GM12864 (cell line): ENCODE measurements at regions not wholly inside any gene's neighbourhood (a gene's known extent, or its start where the extent isn't known, plus 50 kb on each side); places are given as distances from the start of the nearest gene placed in this dataset.

Experiments
- DNase-seq: peaks from one replicate; pipeline ENCODE4 v3.0.0-alpha.2; 2011; ENCODE audit warnings: low read depth
- H3K4me3 ChIP-seq: 2 replicates; pipeline ENCODE4 v1.5.1; 2011; ENCODE audit warnings: mild to moderate bottlenecking, low read depth, low read length, control low read depth
- TF ChIP-seq, protein P1 (sequence below): IDR thresholded peaks from 2 replicates; pipeline ENCODE4 v1.5.1; 2011; ENCODE audit warnings: low read depth, mild to moderate bottlenecking, moderate library complexity, low read length, control low read depth, inconsistent platforms; ENCODE audit errors: missing control alignments

- TF ChIP-seq, protein P1, sequence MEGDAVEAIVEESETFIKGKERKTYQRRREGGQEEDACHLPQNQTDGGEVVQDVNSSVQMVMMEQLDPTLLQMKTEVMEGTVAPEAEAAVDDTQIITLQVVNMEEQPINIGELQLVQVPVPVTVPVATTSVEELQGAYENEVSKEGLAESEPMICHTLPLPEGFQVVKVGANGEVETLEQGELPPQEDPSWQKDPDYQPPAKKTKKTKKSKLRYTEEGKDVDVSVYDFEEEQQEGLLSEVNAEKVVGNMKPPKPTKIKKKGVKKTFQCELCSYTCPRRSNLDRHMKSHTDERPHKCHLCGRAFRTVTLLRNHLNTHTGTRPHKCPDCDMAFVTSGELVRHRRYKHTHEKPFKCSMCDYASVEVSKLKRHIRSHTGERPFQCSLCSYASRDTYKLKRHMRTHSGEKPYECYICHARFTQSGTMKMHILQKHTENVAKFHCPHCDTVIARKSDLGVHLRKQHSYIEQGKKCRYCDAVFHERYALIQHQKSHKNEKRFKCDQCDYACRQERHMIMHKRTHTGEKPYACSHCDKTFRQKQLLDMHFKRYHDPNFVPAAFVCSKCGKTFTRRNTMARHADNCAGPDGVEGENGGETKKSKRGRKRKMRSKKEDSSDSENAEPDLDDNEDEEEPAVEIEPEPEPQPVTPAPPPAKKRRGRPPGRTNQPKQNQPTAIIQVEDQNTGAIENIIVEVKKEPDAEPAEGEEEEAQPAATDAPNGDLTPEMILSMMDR = no peak
- no peak for DNase-seq
- no peak overlapping the region for H3K4me3 ChIP-seq
Observed at GRCh38 chr14:55973911-55974630, 144.1 kb upstream of the PELI2 start.

DNA sequence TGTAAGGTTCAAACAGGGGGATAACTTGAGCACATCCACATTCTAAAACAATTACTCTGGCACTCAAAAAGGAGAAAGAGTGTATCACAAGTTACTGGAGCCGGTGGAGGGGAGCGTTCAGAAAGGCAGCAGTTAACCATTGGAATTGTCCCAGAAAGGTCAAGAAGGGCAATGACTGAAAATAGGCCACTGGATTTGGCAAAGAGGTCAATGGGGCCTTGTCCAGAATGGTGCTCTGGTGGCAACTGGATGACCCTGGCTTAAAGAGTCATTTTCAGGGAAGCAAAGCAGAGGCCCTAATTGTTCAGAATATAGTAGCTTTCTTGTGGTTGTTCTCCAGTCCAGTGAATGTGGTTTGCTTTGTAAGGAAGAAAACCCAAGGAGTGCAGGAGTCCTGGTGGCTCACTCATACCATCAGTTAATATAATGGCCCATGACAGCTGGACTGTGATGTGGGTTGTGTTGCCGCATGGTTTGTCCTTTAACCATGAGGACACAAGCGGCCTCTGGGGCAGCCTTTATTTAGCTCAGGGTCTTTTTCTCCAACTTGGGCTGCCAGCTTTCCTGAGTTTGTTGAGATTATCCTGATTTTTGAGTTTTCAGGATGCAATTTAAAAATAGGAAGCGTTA, 142.8 kb upstream of the PELI2 start:
- TF ChIP-seq, protein P1 = no peak
- H3K4me3 ChIP-seq = no peak overlapping the region
- no peak for DNase-seq

GRCh38 chr14:55976219-55976618, 142.0 kb upstream of the PELI2 start:
- no peak overlapping the region for H3K4me3 ChIP-seq
- DNase-seq = no peak
- TF ChIP-seq, protein P1 = no peak

- H3K4me3 ChIP-seq = no peak overlapping the region
- TF ChIP-seq, protein P1 = no peak
- DNase-seq = no peak
Observed at GRCh38 chr14:55976655-55977054, 141.6 kb upstream of the PELI2 start.

DNA sequence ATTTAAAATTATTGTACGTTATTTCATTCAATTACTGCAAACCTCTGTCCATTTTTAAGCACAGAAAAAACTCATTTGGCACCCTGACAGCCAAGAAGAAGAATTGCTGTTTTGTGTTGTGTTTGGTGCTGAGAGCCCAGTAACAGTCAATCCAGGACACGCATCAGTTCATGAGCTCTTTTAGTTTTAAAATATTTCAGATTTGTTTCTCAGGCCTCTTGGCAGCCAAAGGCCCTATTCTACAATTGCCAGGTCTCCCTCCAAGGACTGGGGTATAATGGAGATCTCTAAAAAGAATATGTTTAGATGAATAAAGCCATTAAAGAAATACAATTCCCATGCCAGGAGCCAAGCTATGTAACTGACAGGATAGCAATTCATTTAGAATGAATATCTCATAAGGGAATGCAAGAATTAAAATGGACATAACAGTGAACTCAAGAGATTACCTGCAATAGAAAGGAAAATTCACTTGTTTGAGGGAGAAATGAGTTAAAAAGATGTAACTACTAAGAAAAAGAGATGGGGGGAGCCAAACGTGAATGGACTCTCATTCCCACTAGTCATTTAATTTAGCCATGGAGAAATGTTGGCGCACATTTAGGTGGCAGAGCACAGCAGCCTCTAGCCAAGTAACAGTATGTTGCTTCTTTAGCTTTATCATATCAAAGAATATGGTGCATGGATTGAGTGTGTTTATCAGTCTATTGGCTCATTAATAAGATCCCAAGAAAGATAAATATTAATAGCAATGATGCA, 140.6 kb upstream of the PELI2 start:
- no peak for DNase-seq
- H3K4me3 ChIP-seq = no peak overlapping the region
- TF ChIP-seq, protein P1 = no peak

- DNase-seq = no peak
- TF ChIP-seq, protein P1 = no peak
- no peak overlapping the region for H3K4me3 ChIP-seq
Observed at GRCh38 chr14:55979096-55979495, 139.1 kb upstream of the PELI2 start.
